NCI-H226 (cell line): ENCODE measurements at regions not wholly inside any gene's neighbourhood (a gene's known extent, or its start where the extent isn't known, plus 50 kb on each side); places are given as distances from the start of the nearest gene placed in this dataset.
A peak's percentile ranks its signal among the peaks of the same experiment; 100 is the strongest.

ENCODE experiments used
- DNase-seq: peaks from one replicate; pipeline ENCODE4 v3.0.0-alpha.2; 2015

GRCh38 chr5:10842823-10843222, 81.8 kb upstream of the DAP start:
- no peak for DNase-seq

- DNase-seq: no peak
These were observed 79.0 kb upstream of the DAP start for GRCh38 chr5:10839916-10840599.

GRCh38 chr5:10839118-10839517, 78.1 kb upstream of the DAP start:
- DNase-seq: no peak

GRCh38 chr5:10838038-10838437, 77.0 kb upstream of the DAP start:
- DNase-seq: no peak

GRCh38 chr5:10836986-10837385, 76.0 kb upstream of the DAP start:
- no peak for DNase-seq

- no peak for DNase-seq
These were observed 73.7 kb upstream of the DAP start for GRCh38 chr5:10834695-10835094.

- no peak for DNase-seq
These were observed 72.0 kb upstream of the DAP start for GRCh38 chr5:10832987-10833386.

- no peak for DNase-seq
These were observed 71.4 kb upstream of the DAP start for GRCh38 chr5:10832421-10832820.

- no peak for DNase-seq
These were observed 70.4 kb upstream of the DAP start for GRCh38 chr5:10831419-10831818.

- DNase-seq: no peak
These were observed 67.2 kb upstream of the DAP start for GRCh38 chr5:10828241-10828640.

GRCh38 chr5:10827571-10827970, 66.5 kb upstream of the DAP start:
- DNase-seq: no peak

GRCh38 chr5:10826971-10827370, 65.9 kb upstream of the DAP start:
- peak; percentile 19 for DNase-seq

- DNase-seq: no peak
These were observed 65.0 kb upstream of the DAP start for GRCh38 chr5:10825897-10826644.

GRCh38 chr5:10812218-10812617, 51.2 kb upstream of the DAP start:
- no peak for DNase-seq
